Endodermal cell (in vitro differentiated cells): ENCODE measurements at regions not wholly inside any gene's neighbourhood (a gene's known extent, or its start where the extent isn't known, plus 50 kb on each side); places are given as distances from the start of the nearest gene placed in this dataset.

Experiments
- DNase-seq: peaks from one replicate; pipeline ENCODE4 v3.0.0-alpha.2; 2017
- H3K27ac ChIP-seq: 2 replicates; pipeline ENCODE4 v1.5.1; 2013; ENCODE audit warnings: mild to moderate bottlenecking, low read depth, low read length, moderate library complexity
- H3K27me3 ChIP-seq: 2 replicates; pipeline ENCODE4 v1.6.1; 2013; ENCODE audit warnings: mild to moderate bottlenecking, low read length, moderate library complexity; ENCODE audit not compliant: insufficient read depth, control insufficient read depth, poor library complexity, severe bottlenecking
- H3K36me3 ChIP-seq: 2 replicates; pipeline ENCODE4 v1.7.0; 2013; ENCODE audit warnings: mild to moderate bottlenecking, low read length, moderate library complexity; ENCODE audit not compliant: control insufficient read depth, insufficient read depth
- H3K4me1 ChIP-seq: one replicate; pipeline ENCODE4 v1.7.0; 2013; ENCODE audit warnings: low read length; ENCODE audit not compliant: control insufficient read depth, insufficient read depth
- H3K4me3 ChIP-seq: 2 replicates; pipeline ENCODE4 v1.5.1; 2013; ENCODE audit warnings: mild to moderate bottlenecking, low read length, moderate library complexity
- H3K9ac ChIP-seq: 2 replicates; pipeline ENCODE4 v1.6.1; 2013; ENCODE audit warnings: mild to moderate bottlenecking, low read length, moderate library complexity; ENCODE audit not compliant: poor library complexity, severe bottlenecking; ENCODE audit errors: extremely low read depth
- H3K9me3 ChIP-seq: 2 replicates; pipeline ENCODE4 v1.6.1; 2013; ENCODE audit warnings: mild to moderate bottlenecking, low read length, moderate library complexity; ENCODE audit not compliant: control insufficient read depth
- H3K27ac Mint-ChIP-seq: 2 replicates; pipeline ENCODE4 v1.8.0; 2020; ENCODE audit warnings: mixed read lengths
- H3K27me3 Mint-ChIP-seq: 2 replicates; pipeline ENCODE4 v1.8.0; 2021; ENCODE audit warnings: mild to moderate bottlenecking, mixed read lengths; ENCODE audit not compliant: insufficient read depth
- H3K36me3 Mint-ChIP-seq: 2 replicates; pipeline ENCODE4 v1.8.0; 2020; ENCODE audit warnings: low read depth, mixed read lengths
- H3K4me1 Mint-ChIP-seq: 2 replicates; pipeline ENCODE4 v1.8.0; 2020; ENCODE audit warnings: mixed read lengths
- H3K4me3 Mint-ChIP-seq: 2 replicates; pipeline ENCODE4 v1.8.0; 2020; ENCODE audit warnings: mild to moderate bottlenecking, moderate library complexity, mixed read lengths
- H3K9me3 Mint-ChIP-seq: 2 replicates; pipeline ENCODE4 v1.8.0; 2020; ENCODE audit warnings: mild to moderate bottlenecking, mixed read lengths
- WGBS, 2 experiments: methylation state at CpG; one replicate each; pipeline versions ENCODE4 v1.1.5 to v1.1.7; 2013; ENCODE audit warnings: missing lambda C conversion rate in 2 of 2, mixed read lengths in 1 of 2; ENCODE audit not compliant: insufficient coverage in 1 of 2, insufficient read length in 1 of 2; 5-methylcytosine and 5-hydroxymethylcytosine counted together
- TF ChIP-seq, protein P1 (sequence below): fragments of 200-600 bp; sonication (generic); conservative IDR thresholded peaks from 2 replicates; pipeline ENCODE4 v1.5.0; 2021; ENCODE audit warnings: antibody characterized with exemption, mild to moderate bottlenecking

GRCh38 chr7:108863227-108863848 is 293.7 kb downstream of the DNAJB9 start:
- Histone ChIP-seq H3K27ac (no peak overlapping the region), H3K27me3 (no peaks in the 10 kb centered on the region), H3K36me3 (no peaks in the 10 kb centered on the region), H3K4me1 (no peaks in the 10 kb centered on the region), H3K4me3 (no peak overlapping the region), H3K9ac (no peak overlapping the region), H3K9me3 (peaks cover 26% of the 10 kb centered on the region)
- H3K4me3 Mint-ChIP-seq = no peak overlapping the region
- TF ChIP-seq, protein P1, sequence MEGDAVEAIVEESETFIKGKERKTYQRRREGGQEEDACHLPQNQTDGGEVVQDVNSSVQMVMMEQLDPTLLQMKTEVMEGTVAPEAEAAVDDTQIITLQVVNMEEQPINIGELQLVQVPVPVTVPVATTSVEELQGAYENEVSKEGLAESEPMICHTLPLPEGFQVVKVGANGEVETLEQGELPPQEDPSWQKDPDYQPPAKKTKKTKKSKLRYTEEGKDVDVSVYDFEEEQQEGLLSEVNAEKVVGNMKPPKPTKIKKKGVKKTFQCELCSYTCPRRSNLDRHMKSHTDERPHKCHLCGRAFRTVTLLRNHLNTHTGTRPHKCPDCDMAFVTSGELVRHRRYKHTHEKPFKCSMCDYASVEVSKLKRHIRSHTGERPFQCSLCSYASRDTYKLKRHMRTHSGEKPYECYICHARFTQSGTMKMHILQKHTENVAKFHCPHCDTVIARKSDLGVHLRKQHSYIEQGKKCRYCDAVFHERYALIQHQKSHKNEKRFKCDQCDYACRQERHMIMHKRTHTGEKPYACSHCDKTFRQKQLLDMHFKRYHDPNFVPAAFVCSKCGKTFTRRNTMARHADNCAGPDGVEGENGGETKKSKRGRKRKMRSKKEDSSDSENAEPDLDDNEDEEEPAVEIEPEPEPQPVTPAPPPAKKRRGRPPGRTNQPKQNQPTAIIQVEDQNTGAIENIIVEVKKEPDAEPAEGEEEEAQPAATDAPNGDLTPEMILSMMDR = no peak
- peaks cover 4% of the 10 kb centered on the region for H3K4me1 Mint-ChIP-seq
- DNase-seq = peak; percentile 67
- H3K27me3 Mint-ChIP-seq = no peaks in the 10 kb centered on the region
- WGBS, 2 experiments = 89 to 93% methylated on average over 6 to 9 of the region's 9 CpGs
- no peak overlapping the region for H3K27ac Mint-ChIP-seq
- H3K9me3 Mint-ChIP-seq = peaks cover 19% of the 10 kb centered on the region
- no peaks in the 10 kb centered on the region for H3K36me3 Mint-ChIP-seq

GRCh38 chr7:108869070-108869469 is 299.4 kb downstream of the DNAJB9 start:
- Histone ChIP-seq H3K4me1 (no peaks in the 10 kb centered on the region), H3K27ac (no peak overlapping the region), H3K36me3 (no peaks in the 10 kb centered on the region), H3K27me3 (no peaks in the 10 kb centered on the region), H3K9ac (no peak overlapping the region), H3K4me3 (no peak overlapping the region), H3K9me3 (peaks cover 30% of the 10 kb centered on the region)
- 88 to 90% methylated on average over 1 of the region's 1 CpG for WGBS, 2 experiments
- Mint-ChIP-seq H3K27ac (no peak overlapping the region), H3K4me1 (peaks cover 4% of the 10 kb centered on the region), H3K36me3 (no peaks in the 10 kb centered on the region), H3K27me3 (no peaks in the 10 kb centered on the region), H3K4me3 (no peak overlapping the region), H3K9me3 (peaks cover 24% of the 10 kb centered on the region)
- TF ChIP-seq, protein P1 = no peak
- DNase-seq = no peak

- Mint-ChIP-seq H3K27me3 (no peaks in the 10 kb centered on the region), H3K36me3 (peaks cover 2% of the 10 kb centered on the region), H3K4me3 (no peak overlapping the region), H3K27ac (no peak overlapping the region), H3K4me1 (no peaks in the 10 kb centered on the region), H3K9me3 (peaks cover 42% of the 10 kb centered on the region)
- TF ChIP-seq, protein P1 = peak; percentile 75
- Histone ChIP-seq H3K9ac (no peak overlapping the region), H3K4me1 (no peaks in the 10 kb centered on the region), H3K36me3 (no peaks in the 10 kb centered on the region), H3K4me3 (no peak overlapping the region), H3K27me3 (no peaks in the 10 kb centered on the region), H3K27ac (no peak overlapping the region), H3K9me3 (peaks cover 36% of the 10 kb centered on the region)
- WGBS, 2 experiments = 59 to 73% methylated on average over 3 to 4 of the region's 4 CpGs
- DNase-seq = peak; percentile 80
These were observed 305.5 kb downstream of the DNAJB9 start for GRCh38 chr7:108875139-108875538.
